Panc1 (cell line): ENCODE measurements at regions not wholly inside any gene's neighbourhood (a gene's known extent, or its start where the extent isn't known, plus 50 kb on each side); places are given as distances from the start of the nearest gene placed in this dataset.

ENCODE experiments used
- ATAC-seq: fragments of 200-7000 bp; cut with Tn5 transposase; 2 replicates; pipeline ENCODE4 v1.9.1; 2020; ENCODE audit warnings: mild to moderate bottlenecking, moderate library complexity
- BruUV-seq: library from RNA; stranded (reverse); fragments of 400-500 nt; replicated peaks from 2 replicates; lab custom pipeline; 2021; lab: Mats Ljungman, UMichigan
- CTCF ChIA-PET: fragments of 300-600 bp; sonication (Branson Sonifier 250); formaldehyde crosslinking; loops from one replicate; lab custom pipeline; 2022; ENCODE audit warnings: antibody characterized with exemption; lab: Charles Lee
- POLR2A ChIA-PET: fragments of 300-600 bp; sonication (Branson Sonifier 250); formaldehyde crosslinking; loops from one replicate; lab custom pipeline; 2022; ENCODE audit warnings: antibody characterized with exemption; lab: Charles Lee
- DNase-seq: peaks from one replicate; pipeline ENCODE4 v3.0.0-alpha.2; 2010; ENCODE audit warnings: low read depth, low spot score
- H3K27ac ChIP-seq: 2 replicates; pipeline ENCODE4 v1.5.1; 2011; ENCODE audit warnings: mild to moderate bottlenecking, low read length, inconsistent platforms
- H3K27me3 ChIP-seq: fragments of 200-500 bp; sonication (Bioruptor generic); 2 replicates; pipeline ENCODE4 v1.6.0; 2014; ENCODE audit warnings: low read length, inconsistent platforms; ENCODE audit not compliant: control insufficient read depth, insufficient read depth
- H3K36me3 ChIP-seq: fragments of 200-500 bp; sonication (Bioruptor generic); 2 replicates; pipeline ENCODE4 v1.5.1; 2014; ENCODE audit warnings: inconsistent platforms, mild to moderate bottlenecking, low read length, moderate library complexity; ENCODE audit not compliant: control insufficient read depth, insufficient read depth
- H3K4me1 ChIP-seq: 2 replicates; pipeline ENCODE4 v1.5.1; 2011; ENCODE audit warnings: inconsistent platforms, mild to moderate bottlenecking, low read length, moderate library complexity; ENCODE audit not compliant: control insufficient read depth, insufficient read depth
- H3K4me3 ChIP-seq, 2 experiments: 2 replicates each; pipeline ENCODE4 v1.5.1; 2011 to 2012; ENCODE audit warnings: low read depth in 2 of 2, low read length in 2 of 2, mild to moderate bottlenecking in 2 of 2, inconsistent platforms in 1 of 2, moderate library complexity in 1 of 2
- H3K9me3 ChIP-seq: fragments of 200-500 bp; sonication (Bioruptor generic); 2 replicates; pipeline ENCODE4 v1.5.1; 2014; ENCODE audit warnings: low read depth, mild to moderate bottlenecking, inconsistent platforms, low read length, moderate library complexity; ENCODE audit not compliant: control insufficient read depth, insufficient read depth
- CTCF ChIP-seq: fragments of 450-650 bp; IDR thresholded peaks from 2 replicates; pipeline ENCODE4 v1.5.1; 2017; ENCODE audit warnings: mild to moderate bottlenecking
- POLR2AphosphoS5 ChIP-seq: IDR thresholded peaks from 2 replicates; pipeline ENCODE4 v1.6.1; 2012; ENCODE audit warnings: mild to moderate bottlenecking, low read depth, low read length, moderate library complexity
- REST ChIP-seq, 2 experiments: IDR thresholded peaks; 2 replicates each; pipeline ENCODE4 v1.6.1; 2011 to 2012; ENCODE audit warnings: low read depth in 2 of 2, control low read depth in 1 of 2, low read length in 1 of 2, mild to moderate bottlenecking in 1 of 2, moderate library complexity in 1 of 2; ENCODE audit not compliant: insufficient read depth in 1 of 2
- SIN3A ChIP-seq: IDR thresholded peaks from 2 replicates; pipeline ENCODE4 v1.6.1; 2012; ENCODE audit warnings: low read depth, mild to moderate bottlenecking, low read length, moderate library complexity, borderline replicate concordance; ENCODE audit not compliant: insufficient read depth
- TCF7L2 ChIP-seq: IDR thresholded peaks from 2 replicates; pipeline ENCODE4 v1.6.1; 2011; ENCODE audit warnings: mild to moderate bottlenecking, low read depth, low read length, inconsistent platforms
- in situ Hi-C: cut with HindIII; loops from 2 replicates; pipeline ENCODE4 v1.10.0; 2016; ENCODE audit warnings: low sequenced_read_pairs, low pct_unique_long_range_greater_than_20kb
- intact Hi-C: fragments of 100-400 bp; cut with micrococcal nuclease; formaldehyde crosslinking; loops from one replicate; pipeline ENCODE4 v1.10.0; 2022; ENCODE audit not compliant: unreplicated experiment

- no peak overlapping the region for H3K27ac ChIP-seq
- H3K4me3 ChIP-seq = no peak overlapping the region
- in situ Hi-C loops = no loop called here
- no peaks in the 10 kb centered on the region for H3K9me3 ChIP-seq
- H3K36me3 ChIP-seq = no peaks in the 10 kb centered on the region
- TF ChIP-seq CTCF (no peak), SIN3A (no peak), REST (IDR thresholded peaks at IDR 0.05; ENCODE audit: insufficient read depth in 1 of 2, low read depth in 2 of 2, low read length in 1 of 2) (no peak), POLR2AphosphoS5 (no peak), TCF7L2 (no peak)
- H3K27me3 ChIP-seq = no peaks in the 10 kb centered on the region
- ChIA-PET CTCF (no interaction called here), POLR2A (no interaction called here)
- no TSS peak for BruUV-seq
- ATAC-seq (no peak), DNase-seq (no peak)
- intact Hi-C loops = no loop called here
- H3K4me1 ChIP-seq = no peaks in the 10 kb centered on the region
Measured at GRCh38 chr4:125551967-125552366, 237.2 kb downstream of the FAT4 start.

GRCh38 chr4:125572601-125573000, 257.8 kb downstream of the FAT4 start:
- H3K36me3 ChIP-seq = no peaks in the 10 kb centered on the region
- BruUV-seq = no TSS peak
- no peak overlapping the region for H3K4me3 ChIP-seq
- intact Hi-C loops = no loop called here
- ATAC-seq (no peak), DNase-seq (no peak)
- H3K9me3 ChIP-seq = no peaks in the 10 kb centered on the region
- no peaks in the 10 kb centered on the region for H3K4me1 ChIP-seq
- no peak for TF ChIP-seq POLR2AphosphoS5
- TF ChIP-seq REST (IDR thresholded peaks at IDR 0.05; ENCODE audit: insufficient read depth in 1 of 2, low read depth in 2 of 2, low read length in 1 of 2) = no peak
- TF ChIP-seq TCF7L2 = no peak
- no peak for TF ChIP-seq CTCF
- TF ChIP-seq SIN3A = no peak
- H3K27ac ChIP-seq = no peak overlapping the region
- no peaks in the 10 kb centered on the region for H3K27me3 ChIP-seq
- CTCF ChIA-PET = no interaction called here
- POLR2A ChIA-PET = no interaction called here
- in situ Hi-C loops = no loop called here
